AG04450 (cell line): ENCODE measurements at regions not wholly inside any gene's neighbourhood (a gene's known extent, or its start where the extent isn't known, plus 50 kb on each side); places are given as distances from the start of the nearest gene placed in this dataset.

ENCODE experiments used
- CTCF ChIA-PET: fragments of 300-600, 350-600 bp; formaldehyde crosslinking; extraction: SDS; loops from one replicate; lab custom pipeline; 2022; ENCODE audit warnings: antibody characterized with exemption, inconsistent platforms; lab: Charles Lee
- POLR2A ChIA-PET: fragments of 350-600 bp; formaldehyde crosslinking; extraction: SDS; loops from one replicate; lab custom pipeline; 2021; ENCODE audit warnings: antibody characterized with exemption, inconsistent platforms; lab: Yijun Ruan, JAX
- DNase-seq: peaks from one replicate; pipeline ENCODE4 v3.0.0-alpha.2; 2011; ENCODE audit warnings: low read depth, low spot score
- H3K27ac ChIP-seq: one replicate; pipeline ENCODE4 v1.5.1; 2012; ENCODE audit warnings: low read depth, low read length, control low read depth
- H3K27me3 ChIP-seq: one replicate; pipeline ENCODE4 v1.6.0; 2012; ENCODE audit warnings: low read length; ENCODE audit not compliant: control insufficient read depth, insufficient read depth
- H3K4me3 ChIP-seq: 2 replicates; pipeline ENCODE4 v1.5.1; 2011; ENCODE audit warnings: mild to moderate bottlenecking, low read depth, low read length, control low read depth
- H3K9me3 ChIP-seq: 2 replicates; pipeline ENCODE4 v1.5.1; 2012; ENCODE audit warnings: low read length; ENCODE audit not compliant: control insufficient read depth, insufficient read depth
- TF ChIP-seq, protein P1 (sequence below): IDR thresholded peaks from 2 replicates; pipeline ENCODE4 v1.5.1; 2011; ENCODE audit warnings: low read depth, low read length, control low read depth, inconsistent platforms

DNA sequence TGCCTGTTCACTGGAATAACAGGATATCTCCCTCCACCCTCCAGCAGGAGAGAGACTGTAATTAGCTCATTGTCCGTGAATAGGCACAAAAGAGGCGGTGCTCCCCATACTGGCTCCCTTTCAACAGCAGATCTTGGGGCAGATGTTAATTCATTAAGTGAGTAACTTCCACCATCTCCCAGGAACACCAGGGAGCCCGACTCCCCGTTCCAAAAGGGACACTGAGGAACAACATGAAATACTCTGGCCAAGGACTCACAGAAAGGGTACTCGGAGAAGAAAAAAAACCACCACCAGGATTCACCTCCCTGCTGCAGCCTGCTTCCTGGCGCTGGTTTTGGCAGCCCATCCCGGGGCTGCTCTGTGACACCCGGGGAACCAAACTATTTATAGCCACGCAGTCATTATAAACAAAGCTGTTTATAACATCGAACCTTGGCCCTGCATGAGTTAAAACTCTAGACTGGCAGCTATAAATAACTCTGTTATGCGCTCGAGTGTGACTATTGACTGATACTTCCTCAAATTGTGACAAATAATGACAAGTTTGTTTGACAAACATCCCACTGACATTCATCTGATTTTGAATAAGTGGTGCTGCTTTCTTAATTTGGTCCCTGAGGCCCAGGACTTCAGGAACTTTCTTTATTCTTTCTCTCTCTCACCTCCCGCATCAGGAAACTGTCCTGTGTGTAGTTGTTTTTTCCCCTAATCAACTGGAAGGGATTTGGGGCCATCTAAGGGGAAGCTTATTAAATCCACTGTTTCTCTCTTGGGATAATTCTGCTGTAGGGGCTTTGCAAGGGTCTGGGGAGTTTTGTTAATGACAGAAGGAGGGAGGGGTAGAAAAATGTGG is 521.6 kb downstream of the CD83 start:
- DNase-seq: no peak
- POLR2A ChIA-PET: no interaction called here

DNA sequence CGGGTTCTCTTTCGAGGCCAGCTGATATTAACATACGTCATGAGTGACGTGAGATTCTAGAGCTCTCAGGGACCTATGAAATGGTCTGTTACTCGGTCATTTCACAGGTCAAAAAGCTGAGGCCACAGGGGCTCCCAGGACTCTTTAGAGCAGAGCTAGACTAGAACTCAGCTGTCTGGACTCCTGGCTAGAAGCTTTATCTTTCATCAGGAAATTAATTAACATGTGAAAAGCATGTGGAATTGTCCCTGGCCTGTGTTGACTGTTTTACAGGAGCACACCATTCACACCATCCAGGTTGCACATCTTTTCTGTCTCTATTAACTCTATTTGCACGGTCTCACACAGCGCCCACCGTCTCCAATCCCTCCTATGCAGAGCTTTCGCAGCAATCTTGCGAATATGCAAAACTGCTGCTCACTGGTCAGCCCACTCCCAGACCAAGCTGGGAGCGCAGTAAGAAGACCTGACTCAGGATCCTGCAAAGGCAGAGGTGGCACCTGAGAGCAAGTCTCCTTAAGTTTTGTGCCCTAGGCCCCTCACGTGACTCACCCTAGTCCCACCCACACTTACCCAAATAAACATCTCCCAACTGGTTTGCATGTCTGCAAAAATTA is 522.5 kb downstream of the CD83 start:
- CTCF ChIA-PET: no interaction called here

More for the DNA sequence above, 521.6 kb downstream of the CD83 start:
- Histone ChIP-seq H3K27ac (no peak overlapping the region), H3K27me3 (no peaks in the 10 kb centered on the region), H3K9me3 (no peaks in the 10 kb centered on the region), H3K4me3 (no peak overlapping the region)
- TF ChIP-seq, protein P1, sequence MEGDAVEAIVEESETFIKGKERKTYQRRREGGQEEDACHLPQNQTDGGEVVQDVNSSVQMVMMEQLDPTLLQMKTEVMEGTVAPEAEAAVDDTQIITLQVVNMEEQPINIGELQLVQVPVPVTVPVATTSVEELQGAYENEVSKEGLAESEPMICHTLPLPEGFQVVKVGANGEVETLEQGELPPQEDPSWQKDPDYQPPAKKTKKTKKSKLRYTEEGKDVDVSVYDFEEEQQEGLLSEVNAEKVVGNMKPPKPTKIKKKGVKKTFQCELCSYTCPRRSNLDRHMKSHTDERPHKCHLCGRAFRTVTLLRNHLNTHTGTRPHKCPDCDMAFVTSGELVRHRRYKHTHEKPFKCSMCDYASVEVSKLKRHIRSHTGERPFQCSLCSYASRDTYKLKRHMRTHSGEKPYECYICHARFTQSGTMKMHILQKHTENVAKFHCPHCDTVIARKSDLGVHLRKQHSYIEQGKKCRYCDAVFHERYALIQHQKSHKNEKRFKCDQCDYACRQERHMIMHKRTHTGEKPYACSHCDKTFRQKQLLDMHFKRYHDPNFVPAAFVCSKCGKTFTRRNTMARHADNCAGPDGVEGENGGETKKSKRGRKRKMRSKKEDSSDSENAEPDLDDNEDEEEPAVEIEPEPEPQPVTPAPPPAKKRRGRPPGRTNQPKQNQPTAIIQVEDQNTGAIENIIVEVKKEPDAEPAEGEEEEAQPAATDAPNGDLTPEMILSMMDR: no peak
- CTCF ChIA-PET: interaction anchor here (1.0 kb wide), 2 partner anchors 436 to 476 kb away, joined by 3 to 5 read pairs; no protein-coding TSS in a partner anchor

DNA sequence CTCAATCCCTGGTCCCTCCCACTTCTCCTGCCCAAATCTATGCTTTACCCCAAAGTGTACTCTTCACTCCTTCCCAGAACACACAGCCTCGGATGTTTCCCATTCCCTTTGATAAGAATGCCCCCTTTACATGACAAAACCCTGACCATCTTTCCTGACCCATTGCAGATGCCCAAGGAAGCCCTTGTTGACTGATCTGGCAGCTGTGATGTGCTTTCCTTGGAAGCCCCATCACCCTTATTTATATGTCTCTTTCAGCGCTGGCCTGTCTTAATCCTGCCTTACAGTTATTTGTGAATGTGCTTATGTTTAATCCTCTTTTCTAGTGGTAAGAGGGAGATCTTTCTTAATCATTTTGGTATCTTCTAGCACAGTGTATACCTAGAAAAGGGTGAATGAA is 523.1 kb downstream of the CD83 start:
- no peaks in the 10 kb centered on the region for H3K9me3 ChIP-seq
- TF ChIP-seq, protein P1: no peak
- no peak overlapping the region for H3K4me3 ChIP-seq
- DNase-seq: no peak
- ChIA-PET POLR2A (no interaction called here), CTCF (no interaction called here)
- no peaks in the 10 kb centered on the region for H3K27me3 ChIP-seq
- H3K27ac ChIP-seq: no peak overlapping the region

More for the DNA sequence above, 522.5 kb downstream of the CD83 start:
- H3K27me3 ChIP-seq: no peaks in the 10 kb centered on the region
- no peaks in the 10 kb centered on the region for H3K9me3 ChIP-seq
- TF ChIP-seq, protein P1: no peak
- POLR2A ChIA-PET: no interaction called here
- no peak overlapping the region for H3K27ac ChIP-seq
- no peak overlapping the region for H3K4me3 ChIP-seq
- no peak for DNase-seq

DNA sequence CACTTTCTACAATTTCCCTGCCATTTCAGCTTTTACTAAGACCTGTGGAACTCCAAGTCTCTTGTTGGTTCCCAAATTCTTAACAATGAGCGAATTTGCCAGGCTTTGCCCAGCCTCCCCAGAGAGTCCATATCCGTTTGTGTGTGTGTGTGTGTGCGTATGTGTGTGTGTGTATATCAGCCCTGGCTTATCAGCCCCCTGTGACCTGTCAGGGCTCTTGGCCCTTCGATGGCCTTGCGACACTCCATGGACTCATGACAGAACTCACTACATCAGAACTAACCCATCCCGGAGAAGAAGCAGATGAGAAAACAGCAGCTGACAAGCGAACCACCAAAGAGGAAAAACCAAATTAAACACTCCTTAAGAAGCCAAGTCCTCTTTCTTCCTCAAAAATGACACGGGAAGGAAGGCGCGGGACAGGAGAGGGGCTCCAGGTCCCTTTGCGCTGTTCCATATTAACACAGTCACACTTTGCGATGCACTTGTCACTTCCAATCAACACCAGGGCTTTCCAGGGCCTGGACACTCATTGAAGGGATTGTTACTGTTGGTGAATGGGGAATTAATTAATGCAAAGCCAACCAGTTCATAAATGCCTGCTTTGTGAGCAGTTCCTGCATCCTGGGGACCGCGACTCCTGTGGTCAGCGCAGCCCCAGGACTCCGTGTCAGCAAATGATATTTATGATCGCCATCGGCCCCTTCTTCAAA is 524.0 kb downstream of the CD83 start:
- CTCF ChIA-PET: no interaction called here
- no peak overlapping the region for H3K27ac ChIP-seq
- POLR2A ChIA-PET: no interaction called here
- no peaks in the 10 kb centered on the region for H3K9me3 ChIP-seq
- no peaks in the 10 kb centered on the region for H3K27me3 ChIP-seq
- TF ChIP-seq, protein P1: no peak
- no peak overlapping the region for H3K4me3 ChIP-seq
- no peak for DNase-seq
